Activated naive CD4-positive, alpha-beta T cell treated with anti-CD3 and anti-CD28 coated beads, Interleukin-2, amount 50 U/mL, for 72 hours (primary cell): ENCODE measurements at regions not wholly inside any gene's neighbourhood (a gene's known extent, or its start where the extent isn't known, plus 50 kb on each side); places are given as distances from the start of the nearest gene placed in this dataset.

Experiments
- ATAC-seq, 2 donors: fragments of 150-1000 bp; cut with Tn5 transposase; 2 replicates each; pipeline ENCODE4 v1.10.0; 2021; ENCODE audit warnings: mild to moderate bottlenecking in 2 of 2, moderate library complexity in 2 of 2
- DNase-seq, 2 donors: peaks; one replicate each; pipeline ENCODE4 v3.0.0; 2021 to 2022; ENCODE audit warnings: low spot score in 2 of 2
- H3K27ac Mint-ChIP-seq, 2 donors: one replicate each; pipeline ENCODE4 v1.8.0; 2022; ENCODE audit warnings: mild to moderate bottlenecking in 2 of 2, mixed read lengths in 2 of 2
- H3K36me3 Mint-ChIP-seq, 2 donors: one replicate each; pipeline ENCODE4 v1.8.0; 2022; ENCODE audit warnings: mixed read lengths in 2 of 2
- H3K9me3 Mint-ChIP-seq, 2 donors: one replicate each; pipeline ENCODE4 v1.8.0; 2022; ENCODE audit warnings: mixed read lengths in 2 of 2

DNA sequence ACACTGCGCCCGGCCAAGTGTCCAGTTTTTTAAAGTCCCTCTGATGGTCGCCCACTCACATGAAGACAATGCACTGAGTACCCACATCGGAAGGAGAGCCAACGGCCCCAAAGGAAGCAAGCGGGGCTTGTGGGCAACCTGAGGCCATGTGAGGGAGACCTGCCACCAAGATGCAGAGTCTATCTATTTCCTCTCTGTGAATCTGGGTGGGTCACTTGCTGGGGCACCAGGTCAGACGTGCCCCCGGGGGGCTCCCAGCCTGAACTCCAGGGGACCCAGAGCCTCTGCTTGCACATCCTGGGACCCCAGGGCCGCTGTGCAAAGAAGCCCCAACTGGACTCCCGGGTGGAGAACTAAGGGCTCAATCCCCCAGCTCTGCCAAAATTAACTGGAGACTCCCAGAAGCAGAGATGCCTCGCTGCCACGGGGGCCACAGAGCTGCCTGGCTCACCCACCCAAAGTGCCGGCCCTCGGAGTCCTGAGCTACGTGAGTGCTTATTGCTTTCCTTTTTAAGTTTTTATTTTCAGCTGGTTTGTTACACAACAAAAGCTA lies 106.4 kb downstream of the BRD1 start:
- Mint-ChIP-seq H3K27ac (no peak overlapping the region), H3K36me3 (no peaks in the 10 kb centered on the region), H3K9me3 (no peaks in the 10 kb centered on the region)
- ATAC-seq (no peak), DNase-seq (no peak)

DNA sequence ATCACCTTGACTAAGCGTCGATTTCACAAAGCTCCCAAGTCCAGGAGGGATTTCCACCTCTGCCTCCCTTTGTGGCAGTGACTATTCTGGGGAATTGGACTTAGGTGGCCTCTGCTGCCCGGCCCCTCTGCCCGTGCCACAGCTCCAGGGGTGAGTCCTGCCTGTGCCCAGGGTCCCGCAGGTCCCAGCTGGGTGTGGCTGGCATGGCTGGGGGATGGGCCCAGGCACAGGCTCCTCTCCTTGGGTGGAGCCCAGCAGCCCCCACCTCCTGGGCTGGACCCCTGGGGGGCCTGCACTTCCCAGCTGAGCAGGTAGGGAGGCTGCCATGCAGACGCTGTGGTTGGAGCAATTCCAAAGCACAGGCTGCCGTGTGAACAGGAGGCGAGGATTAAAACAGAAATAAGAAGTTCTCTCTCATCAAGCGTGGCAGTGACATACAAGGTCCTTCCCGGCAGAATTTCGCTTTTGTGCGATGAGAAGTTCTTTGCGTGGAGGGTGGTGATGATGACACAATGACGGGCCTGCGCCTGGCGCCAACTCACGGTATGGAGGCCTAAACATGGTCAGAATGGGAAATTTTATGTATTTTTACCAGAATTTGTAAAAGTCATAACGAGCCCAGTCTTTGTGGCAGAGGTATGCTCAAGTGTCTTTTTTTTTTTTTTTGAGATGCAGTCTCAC lies 107.3 kb downstream of the BRD1 start:
- no peak for ATAC-seq
- Mint-ChIP-seq H3K27ac (no peak overlapping the region), H3K36me3 (no peaks in the 10 kb centered on the region), H3K9me3 (no peaks in the 10 kb centered on the region)
- no peak for DNase-seq

DNA sequence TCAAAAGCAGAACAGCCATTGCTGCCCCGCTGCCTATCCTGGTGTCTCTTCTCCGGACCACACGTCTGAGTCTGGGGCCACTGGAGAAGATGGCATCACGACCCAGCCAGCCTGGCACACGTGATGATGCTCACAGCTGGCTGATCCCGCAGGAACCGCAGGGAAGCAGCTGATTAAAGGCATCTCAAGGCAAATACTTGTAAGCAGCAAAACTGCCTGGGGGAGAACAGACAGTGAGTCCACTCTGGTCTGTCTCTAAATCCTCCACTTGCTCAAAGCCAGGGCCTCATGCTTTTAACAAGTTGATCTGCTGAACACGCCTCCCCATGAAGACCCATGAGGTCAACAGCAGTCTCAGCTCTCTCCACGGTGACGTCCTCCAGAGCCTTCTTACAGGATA lies 108.6 kb downstream of the BRD1 start:
- no peak for DNase-seq
- Mint-ChIP-seq H3K9me3 (no peaks in the 10 kb centered on the region), H3K36me3 (no peaks in the 10 kb centered on the region), H3K27ac (no peak overlapping the region)
- no peak for ATAC-seq

DNA sequence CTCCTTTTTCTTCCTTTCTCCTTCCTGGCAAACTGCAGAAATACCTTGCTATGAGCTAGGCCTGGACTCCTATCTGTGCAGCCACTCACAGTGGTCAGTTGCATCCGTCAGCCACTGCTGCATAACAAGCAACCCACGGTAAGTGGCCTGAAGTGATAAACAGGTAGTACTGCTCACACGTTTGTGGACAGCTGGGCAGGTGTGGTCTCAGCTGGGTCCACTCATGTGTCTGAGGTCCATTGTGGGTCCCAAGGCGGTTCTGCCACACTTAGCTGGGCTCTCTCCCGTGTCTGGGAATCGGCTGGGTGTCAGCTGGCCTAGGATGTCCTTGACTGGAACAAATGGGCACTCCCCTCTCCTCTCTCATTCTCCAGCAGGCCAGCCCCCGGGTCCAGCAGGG lies 109.3 kb downstream of the BRD1 start:
- no peaks in the 10 kb centered on the region for H3K36me3 Mint-ChIP-seq
- H3K27ac Mint-ChIP-seq = no peak overlapping the region
- DNase-seq (no peak), ATAC-seq (no peak)
- H3K9me3 Mint-ChIP-seq = no peaks in the 10 kb centered on the region

DNA sequence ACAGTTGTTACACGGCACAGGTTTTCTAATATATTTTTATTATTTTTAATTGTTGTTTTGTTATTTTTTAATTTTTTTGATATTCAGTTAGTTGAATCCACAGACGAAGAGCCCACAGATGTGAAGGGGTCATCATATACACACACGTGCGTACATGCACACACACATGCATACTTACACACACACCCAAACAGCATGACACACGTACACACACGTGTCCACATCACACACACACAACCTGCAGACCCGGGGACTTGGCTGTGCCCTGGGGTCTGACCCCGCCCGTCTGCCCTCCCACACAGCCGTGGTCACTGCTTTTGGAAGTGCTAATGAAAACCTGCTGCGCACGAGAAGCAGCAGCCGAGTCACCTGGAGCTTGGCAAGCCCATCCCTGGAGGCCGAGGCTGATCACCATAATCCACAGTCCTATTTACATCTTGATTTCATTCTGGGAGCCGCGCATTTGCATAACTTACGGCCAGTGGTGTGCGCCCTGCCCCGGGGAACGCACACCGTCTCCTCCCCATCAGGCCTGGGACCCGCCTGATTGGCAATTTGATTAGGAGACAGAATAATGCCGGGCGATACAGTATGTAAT lies 110.3 kb downstream of the BRD1 start:
- H3K27ac Mint-ChIP-seq = no peak overlapping the region
- no peaks in the 10 kb centered on the region for H3K9me3 Mint-ChIP-seq
- no peaks in the 10 kb centered on the region for H3K36me3 Mint-ChIP-seq
- DNase-seq (no peak), ATAC-seq (no peak)

DNA sequence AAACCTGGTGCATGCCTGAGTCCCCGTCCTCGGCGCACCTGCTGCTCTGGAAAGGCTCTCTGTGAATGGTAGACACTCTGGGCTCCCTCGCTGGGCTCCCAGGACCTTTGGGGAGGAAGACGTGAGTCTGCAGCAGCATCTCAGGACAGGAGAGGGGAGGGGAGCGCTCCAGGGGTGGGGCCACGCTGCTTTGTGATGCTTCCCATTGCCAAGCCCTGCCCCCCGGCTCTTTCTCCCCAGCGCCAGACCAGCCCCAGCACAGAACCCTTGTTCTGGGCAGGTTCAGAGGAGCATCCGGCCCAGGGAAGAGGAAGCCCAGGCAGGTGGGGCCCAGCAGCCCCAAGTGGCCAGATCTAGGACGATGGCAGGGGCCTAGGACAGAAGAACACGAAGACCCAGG lies 111.2 kb downstream of the BRD1 start:
- peaks cover 0 to 2% of the 10 kb centered on the region in 2 donors for H3K36me3 Mint-ChIP-seq
- peaks cover 0 to under 1% of the 10 kb centered on the region in 2 donors for H3K9me3 Mint-ChIP-seq
- DNase-seq (no peak), ATAC-seq (no peak)
- no peak overlapping the region for H3K27ac Mint-ChIP-seq

DNA sequence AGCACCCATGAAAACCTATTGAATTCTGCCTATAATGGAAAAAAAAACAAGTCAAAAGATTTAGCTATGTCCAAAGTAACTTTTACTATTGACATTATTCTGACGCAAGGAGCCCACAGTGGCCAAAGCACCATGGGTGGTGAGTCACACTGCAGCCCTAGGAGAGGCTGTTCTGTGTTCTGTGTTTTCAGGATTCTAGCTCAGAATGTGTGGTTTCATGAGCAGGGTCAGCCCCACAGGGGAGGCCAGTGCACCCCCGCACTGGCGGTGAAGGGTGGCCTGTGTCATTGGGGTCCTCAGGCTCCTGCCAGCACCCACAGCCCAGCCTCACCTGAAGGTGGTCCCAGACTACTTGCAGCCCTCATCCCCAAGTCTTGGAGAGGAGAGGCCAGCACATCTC lies 112.2 kb downstream of the BRD1 start:
- no peak overlapping the region for H3K27ac Mint-ChIP-seq
- ATAC-seq (no peak), DNase-seq (no peak)
- H3K9me3 Mint-ChIP-seq = peaks cover 0 to 10% of the 10 kb centered on the region in 2 donors
- H3K36me3 Mint-ChIP-seq = peaks cover 0 to 11% of the 10 kb centered on the region in 2 donors

DNA sequence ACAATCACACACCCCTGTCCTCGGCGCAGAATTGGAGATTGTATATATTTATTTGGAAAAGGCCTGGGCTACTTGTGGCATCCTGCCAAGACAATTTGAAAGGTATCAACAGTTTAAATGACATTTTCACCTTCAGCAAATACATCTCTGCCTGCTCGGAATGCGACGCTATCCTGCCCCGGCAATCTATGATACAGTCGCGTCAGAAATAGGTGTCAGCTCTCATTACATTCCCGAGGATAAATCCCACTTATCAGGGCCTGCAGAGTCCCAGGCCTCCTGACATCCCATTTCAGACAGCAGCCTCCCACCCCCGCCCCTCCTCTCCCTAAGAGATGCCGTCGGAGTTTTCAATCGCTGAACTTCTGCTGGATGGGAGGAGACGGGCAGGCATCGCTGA lies 114.7 kb downstream of the BRD1 start:
- DNase-seq (no peak), ATAC-seq (no peak)
- Mint-ChIP-seq H3K9me3 (peaks cover 0 to 10% of the 10 kb centered on the region in 2 donors), H3K36me3 (peaks cover 0 to 12% of the 10 kb centered on the region in 2 donors), H3K27ac (no peak overlapping the region)

DNA sequence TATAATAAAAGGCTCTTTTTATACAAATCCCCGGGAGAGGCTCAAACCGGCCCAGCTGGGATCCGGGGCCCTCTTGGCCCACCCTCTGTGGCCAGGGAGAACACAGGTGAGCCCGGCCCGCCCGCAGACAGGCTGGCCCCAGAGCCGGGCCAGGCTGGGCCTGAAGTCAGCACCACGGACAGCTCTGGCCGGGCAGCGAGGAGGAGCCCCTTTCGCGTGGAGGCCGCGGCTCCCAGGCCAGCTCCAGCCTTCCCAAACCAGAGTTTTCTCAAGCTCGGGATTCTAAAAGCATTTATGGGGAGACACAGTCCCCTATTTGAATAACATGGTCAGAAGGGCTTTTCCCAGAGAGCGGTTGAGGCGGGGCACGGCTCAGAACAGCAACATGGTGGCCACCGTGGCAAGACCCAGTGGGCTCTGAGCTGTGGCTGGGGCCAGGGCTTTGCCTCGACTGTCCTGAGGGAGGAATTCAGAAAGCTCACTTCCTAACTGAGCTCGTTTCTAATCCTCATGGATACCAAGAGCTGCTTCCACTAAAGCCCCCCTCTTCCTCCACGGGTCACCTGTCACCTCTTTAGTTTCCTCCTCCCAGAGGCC lies 115.4 kb downstream of the BRD1 start:
- no peak for ATAC-seq
- Mint-ChIP-seq H3K36me3 (peaks cover 0 to 12% of the 10 kb centered on the region in 2 donors), H3K27ac (no peak overlapping the region), H3K9me3 (peaks cover 0 to 10% of the 10 kb centered on the region in 2 donors)
- DNase-seq = peak in 1 of 2 donors; percentile 27

DNA sequence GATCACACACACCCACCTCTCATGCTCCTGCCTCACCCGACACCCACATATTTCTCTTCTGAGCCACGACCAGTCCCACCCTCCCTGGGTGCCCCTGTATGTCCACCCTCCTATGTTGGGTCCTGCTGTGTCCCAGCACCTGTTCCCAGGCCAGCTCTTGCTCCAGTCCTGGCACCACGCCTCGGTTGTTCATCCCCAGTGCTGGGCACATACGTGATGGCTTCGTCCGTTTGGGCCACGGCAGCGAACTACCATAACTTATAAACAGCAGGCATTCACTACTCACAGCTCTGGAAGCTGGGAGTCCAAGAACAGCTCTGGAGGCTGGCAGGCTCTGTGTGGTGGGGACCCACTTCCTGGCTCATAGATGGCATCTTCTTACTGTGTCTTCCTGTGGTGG lies 116.9 kb downstream of the BRD1 start:
- ATAC-seq = no peak
- peaks cover 0 to 10% of the 10 kb centered on the region in 2 donors for H3K9me3 Mint-ChIP-seq

DNA sequence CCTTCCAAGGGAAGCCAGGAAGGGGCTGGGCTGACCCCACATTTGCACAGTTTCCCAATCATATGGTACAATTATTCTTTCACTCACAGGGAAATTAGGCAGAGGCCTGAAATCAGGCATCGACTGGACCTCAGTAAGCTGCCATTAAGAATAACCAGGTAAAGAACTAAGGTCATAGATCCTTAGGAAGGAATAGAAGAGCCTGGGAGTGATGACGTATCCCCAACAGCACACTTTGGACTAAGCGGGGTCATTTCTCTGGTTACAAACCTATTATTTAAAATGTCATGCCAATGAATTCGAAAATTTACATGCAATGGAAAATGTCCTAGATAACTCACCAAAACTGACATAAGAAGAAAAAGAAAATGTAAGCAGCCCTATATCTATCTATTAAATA lies 118.2 kb downstream of the BRD1 start:
- H3K36me3 Mint-ChIP-seq = peaks cover 0 to 12% of the 10 kb centered on the region in 2 donors
- no peak for ATAC-seq
- H3K27ac Mint-ChIP-seq = no peak overlapping the region

More for the DNA sequence above, 116.9 kb downstream of the BRD1 start:
- no peak for DNase-seq
- Mint-ChIP-seq H3K27ac (no peak overlapping the region), H3K36me3 (peaks cover 0 to 12% of the 10 kb centered on the region in 2 donors)

DNA sequence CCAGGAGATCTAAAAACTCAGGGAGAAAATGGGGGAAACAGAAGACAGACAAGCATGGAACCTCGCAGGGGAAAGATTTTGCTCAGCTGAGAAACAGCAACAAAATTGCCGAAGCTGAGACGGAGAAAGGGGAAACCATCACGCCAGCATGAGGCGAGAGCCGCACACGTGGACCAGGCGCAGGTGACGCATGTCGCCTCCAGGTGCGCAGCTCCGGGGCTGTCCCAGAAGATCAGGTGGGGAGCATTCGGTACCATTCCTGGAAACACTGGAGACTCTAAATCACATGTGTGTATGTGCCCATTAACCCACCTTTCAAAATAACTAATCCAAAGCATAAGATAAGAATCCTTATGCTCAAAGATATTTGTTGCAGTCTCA lies 121.7 kb downstream of the BRD1 start:
- DNase-seq (no peak), ATAC-seq (no peak)
- peaks cover 5 to 13% of the 10 kb centered on the region in 2 donors for H3K36me3 Mint-ChIP-seq
- H3K9me3 Mint-ChIP-seq = peaks cover 6 to 9% of the 10 kb centered on the region in 2 donors
- no peak overlapping the region for H3K27ac Mint-ChIP-seq

More for the DNA sequence above, 118.2 kb downstream of the BRD1 start:
- peaks cover 0 to 10% of the 10 kb centered on the region in 2 donors for H3K9me3 Mint-ChIP-seq
- DNase-seq = no peak

DNA sequence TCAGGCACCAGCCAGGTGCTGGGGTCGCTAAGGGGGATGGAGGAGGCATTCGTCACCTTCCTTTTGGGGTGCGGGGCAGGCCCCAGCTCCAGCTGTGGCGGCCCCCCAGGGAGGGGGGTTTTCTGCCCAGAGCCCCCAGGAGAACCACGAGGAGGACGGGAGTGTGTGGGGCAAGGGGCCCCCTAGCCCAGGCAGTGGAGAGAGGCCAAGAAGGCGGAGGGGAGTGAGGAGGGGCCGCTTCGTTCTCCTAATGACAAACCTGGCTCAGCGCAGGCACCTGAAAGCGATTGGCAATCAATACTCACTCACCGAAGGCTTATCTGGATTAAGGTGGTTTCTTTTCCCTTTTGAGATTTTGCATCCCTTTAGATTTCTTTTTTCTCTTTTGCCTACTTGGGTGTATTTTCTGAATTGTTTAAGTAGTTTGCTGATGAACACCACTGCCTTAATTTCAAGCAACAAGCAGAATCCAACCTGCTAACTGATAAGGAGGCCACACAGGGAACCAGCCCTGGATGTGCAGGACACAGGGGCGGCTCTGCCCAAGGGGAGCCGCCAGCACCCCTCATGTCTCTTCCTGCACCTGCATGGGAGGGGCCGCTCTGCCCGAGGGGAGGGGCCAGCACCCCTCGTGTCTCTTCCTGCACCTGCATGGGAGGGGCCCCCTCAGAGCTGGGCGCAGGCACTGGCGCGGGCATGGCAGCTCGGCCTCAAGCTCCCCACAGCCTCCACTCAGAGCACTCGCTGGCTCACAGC lies 122.3 kb downstream of the BRD1 start:
- ATAC-seq (no peak), DNase-seq (peak in 1 of 2 donors; percentile 21)
- H3K9me3 Mint-ChIP-seq = peaks cover 4 to 6% of the 10 kb centered on the region in 2 donors
- H3K36me3 Mint-ChIP-seq = peaks cover 5 to 8% of the 10 kb centered on the region in 2 donors
- no peak overlapping the region for H3K27ac Mint-ChIP-seq

DNA sequence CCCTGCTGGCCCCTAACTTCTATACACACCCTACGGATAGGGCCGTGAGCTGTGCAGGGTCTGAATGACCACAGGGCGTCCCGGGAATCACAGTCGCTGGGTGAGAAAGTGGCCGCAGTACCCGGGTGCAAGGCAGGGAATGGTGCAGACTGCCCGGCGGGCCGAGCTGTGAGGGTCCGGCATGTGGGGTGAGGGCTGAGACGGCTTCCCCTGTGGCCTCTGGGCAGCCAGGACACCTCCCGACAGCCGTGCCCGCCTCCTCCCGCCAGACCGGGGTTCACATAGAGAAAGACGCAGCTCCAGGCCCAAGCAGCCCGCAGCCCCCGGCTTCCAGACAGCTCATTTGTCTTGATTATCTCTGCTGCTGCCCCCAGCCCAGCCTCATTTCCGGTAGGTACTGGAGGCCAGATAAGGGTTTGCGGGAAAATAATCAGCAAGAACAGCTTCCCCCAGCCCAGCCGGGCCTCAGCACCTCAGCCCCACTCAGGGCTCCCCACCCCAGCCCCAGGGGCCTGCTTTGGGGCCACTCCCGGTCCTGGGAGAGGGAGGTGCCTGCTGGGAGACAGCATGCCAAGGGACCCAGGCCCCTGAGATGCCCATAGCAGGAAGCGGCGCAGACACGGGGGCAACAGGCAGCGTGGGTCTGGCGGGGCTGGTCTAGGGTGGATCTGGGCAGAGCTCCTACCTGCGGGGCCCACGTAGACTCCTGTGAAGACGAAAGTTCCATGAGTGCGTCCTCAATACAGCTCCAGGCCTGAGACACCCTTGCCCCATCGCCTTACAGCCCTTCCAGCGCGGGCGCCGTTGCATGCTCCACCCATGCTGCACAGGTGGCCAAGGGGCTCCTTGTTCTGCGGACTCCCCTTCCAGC lies 123.1 kb downstream of the BRD1 start:
- H3K36me3 Mint-ChIP-seq = peaks cover 5 to 8% of the 10 kb centered on the region in 2 donors
- ATAC-seq = no peak

DNA sequence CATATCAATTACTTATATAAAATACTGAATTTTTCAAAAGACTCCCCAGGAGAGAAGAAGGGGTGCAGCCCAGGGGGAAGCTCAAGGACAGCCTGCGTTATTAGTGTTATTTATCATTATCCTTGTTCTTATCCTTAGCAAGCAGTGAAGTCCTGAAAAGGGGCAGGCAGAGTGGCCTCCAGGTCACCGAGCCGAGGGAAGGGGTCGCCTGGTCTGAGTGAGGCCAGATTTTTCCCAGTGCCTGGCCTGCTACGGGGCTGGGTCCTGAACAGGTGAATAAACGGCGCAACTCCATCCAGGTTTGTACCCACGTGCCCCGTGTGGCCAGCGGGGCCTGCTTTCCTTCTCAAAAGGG lies 123.7 kb downstream of the BRD1 start:
- H3K9me3 Mint-ChIP-seq = peaks cover 4 to 6% of the 10 kb centered on the region in 2 donors
- peaks cover 5 to 8% of the 10 kb centered on the region in 2 donors for H3K36me3 Mint-ChIP-seq

More for the DNA sequence above, 123.1 kb downstream of the BRD1 start:
- peak in 1 of 2 donors; percentile 45 for DNase-seq
- no peak overlapping the region for H3K27ac Mint-ChIP-seq
- H3K9me3 Mint-ChIP-seq = peaks cover 4 to 6% of the 10 kb centered on the region in 2 donors

DNA sequence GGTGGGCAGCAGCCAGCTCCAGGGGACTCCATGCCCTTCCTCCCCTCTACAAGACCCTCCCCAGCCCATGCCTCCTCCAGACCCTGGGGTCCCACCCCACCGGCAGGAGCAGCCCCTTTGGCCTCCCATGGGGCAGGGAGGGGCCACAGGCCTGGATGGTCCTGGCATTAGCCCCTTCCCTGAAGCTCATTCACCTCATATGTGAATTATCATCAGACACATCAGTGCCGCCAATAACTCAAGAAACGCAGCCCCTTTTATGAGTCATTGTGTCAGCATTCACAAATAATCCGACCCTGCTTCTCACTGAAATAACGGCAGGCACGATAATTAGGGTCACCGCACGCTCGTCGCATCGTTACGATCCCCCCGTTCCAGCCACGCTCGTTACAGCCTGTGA lies 124.2 kb downstream of the BRD1 start:
- Mint-ChIP-seq H3K27ac (no peak overlapping the region), H3K36me3 (peaks cover 5 to 8% of the 10 kb centered on the region in 2 donors), H3K9me3 (peaks cover 4 to 6% of the 10 kb centered on the region in 2 donors)
- no peak for ATAC-seq
- DNase-seq = no peak

More for the DNA sequence above, 123.7 kb downstream of the BRD1 start:
- ATAC-seq (no peak), DNase-seq (no peak)
- H3K27ac Mint-ChIP-seq = no peak overlapping the region
